ENCODE measurements at regions not wholly inside any gene's neighbourhood (a gene's known extent, or its start where the extent isn't known, plus 50 kb on each side); places are given as distances from the start of the nearest gene placed in this dataset.

DNA sequence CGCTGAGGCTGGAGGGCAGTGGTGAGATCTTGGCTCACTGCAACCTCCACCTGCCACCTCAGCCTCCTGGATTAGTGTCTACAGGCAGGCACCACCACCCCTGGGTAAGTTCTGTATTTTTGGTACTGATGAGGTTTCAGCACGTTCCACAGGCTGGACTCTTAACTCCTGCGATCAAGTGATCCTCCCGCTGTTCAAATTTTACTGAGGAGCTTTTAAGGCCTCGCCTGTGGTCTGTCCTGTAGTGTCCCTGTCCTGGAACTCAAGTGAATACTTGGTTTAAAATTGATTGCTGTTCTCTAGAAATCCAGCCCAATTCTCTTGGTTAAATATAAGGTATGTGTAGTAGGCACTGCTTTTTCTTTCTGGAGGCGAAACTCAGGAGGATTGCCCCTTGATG lies 65.2 kb downstream of the DPRX start:
- Histone ChIP-seq H4K20me1 (ENCODE audit: insufficient read depth) (no peaks in the 10 kb centered on the region), H3K4me3 (ENCODE audit: low read depth in 2 of 2, low read length in 1 of 2) (no peak overlapping the region), H3K4me1 (ENCODE audit: control insufficient read depth in 1 of 2, insufficient read depth in 2 of 2, low read depth in 1 of 2, low read length in 1 of 2) (no peaks in the 10 kb centered on the region), H3K9me2 (no peaks in the 10 kb centered on the region), H3K4me2 (no peak overlapping the region), H3K36me3 (replicated peaks in 1 of 2; ENCODE audit: control insufficient read depth in 1 of 2, insufficient read depth in 2 of 2, low read length in 1 of 2) (no peaks in the 10 kb centered on the region), H3K79me2 (ENCODE audit: insufficient read depth) (no peaks in the 10 kb centered on the region), H3K9ac (no peak overlapping the region), H3K9me3 (no peaks in the 10 kb centered on the region), H3K27me3 (ENCODE audit: insufficient read depth) (no peaks in the 10 kb centered on the region), H3F3A (replicated peaks; ENCODE audit: insufficient read depth) (no peaks in the 10 kb centered on the region), H2AFZ (ENCODE audit: low read depth) (no peak overlapping the region), H3K27ac (ENCODE audit: low read depth in 2 of 2, low read length in 1 of 2) (no peak overlapping the region)
- ChIA-PET POLR2A (no interaction called here), CTCF (no interaction called here)
- DNase-seq: no peak
- TF ChIP-seq RFX5 (IDR thresholded peaks at IDR 0.05; ENCODE audit: low read length) (no peak), CHD2 (IDR thresholded peaks at IDR 0.05; ENCODE audit: low read length, partially characterized antibody) (no peak), POLR2AphosphoS5 (IDR thresholded peaks at IDR 0.05; ENCODE audit: low read depth, low read length) (no peak), MXI1 (IDR thresholded peaks at IDR 0.05; ENCODE audit: low read depth, low read length) (no peak)
- TF ChIP-seq, protein P1, sequence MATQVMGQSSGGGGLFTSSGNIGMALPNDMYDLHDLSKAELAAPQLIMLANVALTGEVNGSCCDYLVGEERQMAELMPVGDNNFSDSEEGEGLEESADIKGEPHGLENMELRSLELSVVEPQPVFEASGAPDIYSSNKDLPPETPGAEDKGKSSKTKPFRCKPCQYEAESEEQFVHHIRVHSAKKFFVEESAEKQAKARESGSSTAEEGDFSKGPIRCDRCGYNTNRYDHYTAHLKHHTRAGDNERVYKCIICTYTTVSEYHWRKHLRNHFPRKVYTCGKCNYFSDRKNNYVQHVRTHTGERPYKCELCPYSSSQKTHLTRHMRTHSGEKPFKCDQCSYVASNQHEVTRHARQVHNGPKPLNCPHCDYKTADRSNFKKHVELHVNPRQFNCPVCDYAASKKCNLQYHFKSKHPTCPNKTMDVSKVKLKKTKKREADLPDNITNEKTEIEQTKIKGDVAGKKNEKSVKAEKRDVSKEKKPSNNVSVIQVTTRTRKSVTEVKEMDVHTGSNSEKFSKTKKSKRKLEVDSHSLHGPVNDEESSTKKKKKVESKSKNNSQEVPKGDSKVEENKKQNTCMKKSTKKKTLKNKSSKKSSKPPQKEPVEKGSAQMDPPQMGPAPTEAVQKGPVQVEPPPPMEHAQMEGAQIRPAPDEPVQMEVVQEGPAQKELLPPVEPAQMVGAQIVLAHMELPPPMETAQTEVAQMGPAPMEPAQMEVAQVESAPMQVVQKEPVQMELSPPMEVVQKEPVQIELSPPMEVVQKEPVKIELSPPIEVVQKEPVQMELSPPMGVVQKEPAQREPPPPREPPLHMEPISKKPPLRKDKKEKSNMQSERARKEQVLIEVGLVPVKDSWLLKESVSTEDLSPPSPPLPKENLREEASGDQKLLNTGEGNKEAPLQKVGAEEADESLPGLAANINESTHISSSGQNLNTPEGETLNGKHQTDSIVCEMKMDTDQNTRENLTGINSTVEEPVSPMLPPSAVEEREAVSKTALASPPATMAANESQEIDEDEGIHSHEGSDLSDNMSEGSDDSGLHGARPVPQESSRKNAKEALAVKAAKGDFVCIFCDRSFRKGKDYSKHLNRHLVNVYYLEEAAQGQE (IDR thresholded peaks at IDR 0.05; ENCODE audit: low read depth, low read length): no peak
- WGBS (ENCODE audit: low lambda C conversion rate): 17% methylated on average over 6 of the region's 6 CpGs

DNA sequence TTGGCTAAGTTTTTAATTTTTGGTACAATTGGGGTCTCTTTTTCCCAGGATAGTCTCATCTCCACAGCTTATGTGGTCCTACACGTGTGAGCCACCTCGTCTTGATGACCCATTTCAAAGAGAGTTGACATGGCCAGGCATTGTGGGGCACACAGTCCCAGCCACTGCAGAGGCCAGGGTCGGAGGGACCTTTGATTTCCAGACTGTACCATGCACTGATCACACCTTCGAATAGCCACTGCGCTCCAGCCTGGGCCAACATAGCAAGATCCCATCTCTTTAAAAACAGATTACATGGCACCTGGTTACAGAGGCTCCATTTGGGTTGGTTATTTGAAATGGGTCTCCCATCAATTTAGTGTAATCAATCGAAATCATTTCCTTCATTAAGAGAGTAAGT lies 71.6 kb downstream of the DPRX start:
- no peak for TF ChIP-seq TEAD4 (IDR thresholded peaks at IDR 0.05; ENCODE audit: borderline replicate concordance, insufficient read depth)
- TF ChIP-seq CHD2 (IDR thresholded peaks at IDR 0.05; ENCODE audit: low read length, partially characterized antibody): no peak
- TF ChIP-seq GABPA (IDR thresholded peaks at IDR 0.05; ENCODE audit: low read depth): no peak
- TF ChIP-seq RXRA (IDR thresholded peaks at IDR 0.05; ENCODE audit: borderline replicate concordance, low read depth): no peak
- TF ChIP-seq MEF2A (IDR thresholded peaks at IDR 0.05; ENCODE audit: borderline replicate concordance, low read depth): no peak
- no peak for TF ChIP-seq FOXJ3 (CRISPR knock-in tag; IDR thresholded peaks at IDR 0.05)
- TF ChIP-seq POLR2AphosphoS5 (IDR thresholded peaks at IDR 0.05; ENCODE audit: low read depth, low read length): no peak
- TF ChIP-seq CTCF (IDR thresholded peaks at IDR 0.05): no peak
- no peak for TF ChIP-seq RAD21 (IDR thresholded peaks at IDR 0.05; ENCODE audit: low read length)
- Histone ChIP-seq H3K27ac (ENCODE audit: low read depth in 2 of 2, low read length in 1 of 2) (no peak overlapping the region), H3K4me3 (ENCODE audit: low read depth in 2 of 2, low read length in 1 of 2) (no peak overlapping the region), H3K36me3 (replicated peaks in 1 of 2; ENCODE audit: control insufficient read depth in 1 of 2, insufficient read depth in 2 of 2, low read length in 1 of 2) (no peaks in the 10 kb centered on the region), H3K9ac (no peak overlapping the region), H3F3A (replicated peaks; ENCODE audit: insufficient read depth) (no peaks in the 10 kb centered on the region), H3K4me2 (no peak overlapping the region), H3K27me3 (ENCODE audit: insufficient read depth) (no peaks in the 10 kb centered on the region; the same call in 1 of the 2 replicates), H4K20me1 (ENCODE audit: insufficient read depth) (no peaks in the 10 kb centered on the region), H3K9me2 (no peaks in the 10 kb centered on the region), H3K9me3 (no peaks in the 10 kb centered on the region), H3K79me2 (ENCODE audit: insufficient read depth) (no peaks in the 10 kb centered on the region), H3K4me1 (ENCODE audit: control insufficient read depth in 1 of 2, insufficient read depth in 2 of 2, low read depth in 1 of 2, low read length in 1 of 2) (no peaks in the 10 kb centered on the region), H2AFZ (ENCODE audit: low read depth) (no peak overlapping the region)
- no peak for DNase-seq
- ChIA-PET CTCF (no interaction called here), POLR2A (no interaction called here)
- 10% methylated on average over 6 of the region's 6 CpGs for WGBS (ENCODE audit: low lambda C conversion rate)
